ENCODE measurements at regions not wholly inside any gene's neighbourhood (a gene's known extent, or its start where the extent isn't known, plus 50 kb on each side); places are given as distances from the start of the nearest gene placed in this dataset.

GRCh38 chr5:163867738-163868137, 362.3 kb downstream of the MAT2B start:
- H3K27me3 ChIP-seq (ENCODE audit: insufficient read depth, low read depth, low read length), result no peaks in the 10 kb centered on the region
- no peak overlapping the region for H3K27ac ChIP-seq (ENCODE audit: low read length)
- no peak overlapping the region for H3K9ac ChIP-seq (ENCODE audit: low read length)
- H2AFZ ChIP-seq (ENCODE audit: low read depth, low read length), result no peak overlapping the region
- no peaks in the 10 kb centered on the region for H3K9me3 ChIP-seq (ENCODE audit: low read length)
- H3K9me2 ChIP-seq (ENCODE audit: insufficient read depth, low read length), result no peaks in the 10 kb centered on the region
- H3K4me3 ChIP-seq (ENCODE audit: low read length), result no peak overlapping the region
- no peak for TF ChIP-seq EP300 (conservative IDR thresholded peaks at IDR 0.05; ENCODE audit: poor library complexity, severe bottlenecking)
- TF ChIP-seq POLR2AphosphoS5 (IDR thresholded peaks at IDR 0.05), result no peak
- no peak for TF ChIP-seq EZH2 (IDR thresholded peaks at IDR 0.05; ENCODE audit: borderline replicate concordance, insufficient read depth, low read length, poor library complexity, severe bottlenecking)
- no peaks in the 10 kb centered on the region for H3K79me2 ChIP-seq (replicated peaks; ENCODE audit: insufficient read depth, low read length)
- H3K4me2 ChIP-seq (ENCODE audit: low read length), result no peak overlapping the region
- H3F3A ChIP-seq (ENCODE audit: insufficient read depth, low read length, poor library complexity, severe bottlenecking), result no peaks in the 10 kb centered on the region
- no peaks in the 10 kb centered on the region for H3K36me3 ChIP-seq (ENCODE audit: insufficient read depth, low read length)
- no peaks in the 10 kb centered on the region for H4K20me1 ChIP-seq (ENCODE audit: insufficient read depth)

DNA sequence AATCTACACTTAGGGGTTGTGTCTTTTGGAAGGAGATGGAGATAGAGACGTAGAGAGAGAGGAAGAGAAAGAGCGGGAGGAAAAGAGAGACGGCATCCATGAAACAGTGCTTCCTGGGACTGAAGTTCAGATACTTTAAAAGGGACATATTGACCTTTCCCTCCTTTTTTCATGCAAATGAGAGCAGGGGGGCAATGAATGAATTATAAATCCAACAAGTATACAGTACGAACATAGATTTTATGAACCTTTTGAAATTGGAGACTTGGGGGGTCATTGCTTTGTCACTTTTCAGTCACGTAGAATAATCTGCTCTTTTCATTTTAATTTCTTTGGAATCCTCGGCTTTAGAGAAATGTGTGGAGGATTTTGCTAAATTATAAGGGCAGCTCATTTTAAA, 364.2 kb downstream of the MAT2B start:
- Histone ChIP-seq H3K27ac (ENCODE audit: low read length) (no peak overlapping the region), H3K79me2 (replicated peaks; ENCODE audit: insufficient read depth, low read length) (no peaks in the 10 kb centered on the region), H2AFZ (ENCODE audit: low read depth, low read length) (no peak overlapping the region), H3K4me2 (ENCODE audit: low read length) (no peak overlapping the region), H3K4me3 (ENCODE audit: low read length) (no peak overlapping the region), H3K9me3 (ENCODE audit: low read length) (no peaks in the 10 kb centered on the region), H4K20me1 (ENCODE audit: insufficient read depth) (no peaks in the 10 kb centered on the region), H3K27me3 (ENCODE audit: insufficient read depth, low read depth, low read length) (no peaks in the 10 kb centered on the region), H3F3A (ENCODE audit: insufficient read depth, low read length, poor library complexity, severe bottlenecking) (no peaks in the 10 kb centered on the region), H3K36me3 (ENCODE audit: insufficient read depth, low read length) (no peaks in the 10 kb centered on the region), H3K9ac (ENCODE audit: low read length) (no peak overlapping the region), H3K9me2 (ENCODE audit: insufficient read depth, low read length) (no peaks in the 10 kb centered on the region)
- TF ChIP-seq RAD21 (conservative IDR thresholded peaks at IDR 0.05) (no peak), MXI1 (conservative IDR thresholded peaks at IDR 0.05; ENCODE audit: poor library complexity, severe bottlenecking) (no peak), TAF1 (IDR thresholded peaks at IDR 0.05; ENCODE audit: low read depth) (no peak), CTCF (IDR thresholded peaks at IDR 0.05; ENCODE audit: poor library complexity, severe bottlenecking) (no peak), EP300 (conservative IDR thresholded peaks at IDR 0.05; ENCODE audit: poor library complexity, severe bottlenecking) (no peak), EZH2 (IDR thresholded peaks at IDR 0.05; ENCODE audit: borderline replicate concordance, insufficient read depth, low read length, poor library complexity, severe bottlenecking) (no peak), SMC3 (conservative IDR thresholded peaks at IDR 0.05; ENCODE audit: poor library complexity) (no peak), POLR2AphosphoS5 (IDR thresholded peaks at IDR 0.05) (no peak), REST (IDR thresholded peaks at IDR 0.05; ENCODE audit: borderline replicate concordance) (no peak)

DNA sequence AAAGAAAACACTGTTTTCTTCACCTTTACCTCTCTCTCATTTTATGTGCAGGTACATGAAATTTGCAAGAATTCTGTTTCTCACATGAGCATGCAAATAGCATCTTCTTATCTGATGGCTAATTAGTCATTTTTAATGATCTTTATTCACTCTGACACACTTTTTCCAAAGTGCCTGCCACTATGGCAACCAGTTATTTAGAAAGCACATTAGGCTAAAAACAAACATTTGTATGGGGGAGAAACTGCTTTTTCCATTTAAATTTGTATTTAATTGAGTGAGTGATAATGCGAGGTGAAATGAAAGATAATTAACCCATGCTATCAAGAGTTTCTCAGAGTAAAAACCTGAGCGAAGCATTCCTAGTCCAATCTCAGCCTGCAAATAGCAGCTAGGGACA, 365.0 kb downstream of the MAT2B start:
- H3K27ac ChIP-seq (ENCODE audit: low read length), result no peak overlapping the region
- H3K79me2 ChIP-seq (replicated peaks; ENCODE audit: insufficient read depth, low read length), result no peaks in the 10 kb centered on the region
- H3K27me3 ChIP-seq (ENCODE audit: insufficient read depth, low read depth, low read length), result no peaks in the 10 kb centered on the region
- no peaks in the 10 kb centered on the region for H4K20me1 ChIP-seq (ENCODE audit: insufficient read depth)
- no peak overlapping the region for H3K4me3 ChIP-seq (ENCODE audit: low read length)
- H3K9ac ChIP-seq (ENCODE audit: low read length), result no peak overlapping the region
- no peak overlapping the region for H3K4me2 ChIP-seq (ENCODE audit: low read length)
- H3K9me2 ChIP-seq (ENCODE audit: insufficient read depth, low read length), result no peaks in the 10 kb centered on the region
- H2AFZ ChIP-seq (ENCODE audit: low read depth, low read length), result no peak overlapping the region
- no peaks in the 10 kb centered on the region for H3K9me3 ChIP-seq (ENCODE audit: low read length)
- no peaks in the 10 kb centered on the region for H3K36me3 ChIP-seq (ENCODE audit: insufficient read depth, low read length)
- TF ChIP-seq REST (IDR thresholded peaks at IDR 0.05; ENCODE audit: borderline replicate concordance) (no peak), CTCF (IDR thresholded peaks at IDR 0.05; ENCODE audit: poor library complexity, severe bottlenecking) (no peak), RAD21 (conservative IDR thresholded peaks at IDR 0.05) (no peak), SMC3 (conservative IDR thresholded peaks at IDR 0.05; ENCODE audit: poor library complexity) (no peak), EZH2 (IDR thresholded peaks at IDR 0.05; ENCODE audit: borderline replicate concordance, insufficient read depth, low read length, poor library complexity, severe bottlenecking) (no peak), TAF1 (IDR thresholded peaks at IDR 0.05; ENCODE audit: low read depth) (no peak), MXI1 (conservative IDR thresholded peaks at IDR 0.05; ENCODE audit: poor library complexity, severe bottlenecking) (no peak), EP300 (conservative IDR thresholded peaks at IDR 0.05; ENCODE audit: poor library complexity, severe bottlenecking) (no peak), POLR2AphosphoS5 (IDR thresholded peaks at IDR 0.05) (no peak)
- H3F3A ChIP-seq (ENCODE audit: insufficient read depth, low read length, poor library complexity, severe bottlenecking), result no peaks in the 10 kb centered on the region
